PFSK-1 (cell line): ENCODE measurements at regions not wholly inside any gene's neighbourhood (a gene's known extent, or its start where the extent isn't known, plus 50 kb on each side); places are given as distances from the start of the nearest gene placed in this dataset.

ENCODE experiments used
- FOXP2 ChIP-seq: optimal IDR thresholded peaks from 2 replicates; pipeline ENCODE3; 2011; ENCODE audit warnings: borderline replicate concordance, control low read depth, inconsistent platforms; ENCODE audit not compliant: insufficient read depth; ENCODE audit errors: extremely low read length, extremely low read depth
- POLR2AphosphoS5 ChIP-seq: IDR thresholded peaks from 2 replicates; pipeline ENCODE4 v1.6.1; 2012; ENCODE audit warnings: low read depth, mild to moderate bottlenecking, control low read depth, low read length, moderate library complexity
- REST ChIP-seq, 2 experiments: IDR thresholded peaks; 2 replicates each; pipeline versions ENCODE4 v1.6.1 to v1.8.0; 2011 to 2012; ENCODE audit warnings: low read depth in 2 of 2, low read length in 2 of 2, control low read depth in 1 of 2, inconsistent platforms in 1 of 2, mild to moderate bottlenecking in 1 of 2, moderate library complexity in 1 of 2; ENCODE audit not compliant: insufficient read depth in 1 of 2
- SIN3A ChIP-seq: IDR thresholded peaks from 2 replicates; pipeline ENCODE4 v1.6.1; 2012; ENCODE audit warnings: mild to moderate bottlenecking, low read length, moderate library complexity, borderline replicate concordance; ENCODE audit not compliant: insufficient read depth
- TAF1 ChIP-seq: IDR thresholded peaks from 2 replicates; pipeline ENCODE4 v1.6.1; 2012; ENCODE audit warnings: low read length, control low read depth, borderline replicate concordance; ENCODE audit not compliant: insufficient read depth

GRCh38 chr3:176206809-176207208, 990.5 kb downstream of the TBL1XR1 start:
- no peak for TF ChIP-seq POLR2AphosphoS5
- TF ChIP-seq TAF1, result no peak
- TF ChIP-seq REST (IDR thresholded peaks at IDR 0.05; ENCODE audit: insufficient read depth in 1 of 2, low read depth in 2 of 2, low read length in 2 of 2), result no peak
- no peak for TF ChIP-seq SIN3A
- no peak for TF ChIP-seq FOXP2

GRCh38 chr3:176202652-176203051, 994.6 kb downstream of the TBL1XR1 start:
- TF ChIP-seq POLR2AphosphoS5, result no peak
- no peak for TF ChIP-seq SIN3A
- no peak for TF ChIP-seq FOXP2
- no peak for TF ChIP-seq TAF1
- no peak for TF ChIP-seq REST (IDR thresholded peaks at IDR 0.05; ENCODE audit: insufficient read depth in 1 of 2, low read depth in 2 of 2, low read length in 2 of 2)

- no peak for TF ChIP-seq POLR2AphosphoS5
- TF ChIP-seq REST (IDR thresholded peaks at IDR 0.05; ENCODE audit: insufficient read depth in 1 of 2, low read depth in 2 of 2, low read length in 2 of 2), result no peak
- no peak for TF ChIP-seq FOXP2
- no peak for TF ChIP-seq SIN3A
- TF ChIP-seq TAF1, result no peak
Measured at GRCh38 chr3:176193032-176193730, 1004.1 kb downstream of the TBL1XR1 start.

- TF ChIP-seq POLR2AphosphoS5, result no peak
- TF ChIP-seq REST (IDR thresholded peaks at IDR 0.05; ENCODE audit: insufficient read depth in 1 of 2, low read depth in 2 of 2, low read length in 2 of 2), result no peak
- TF ChIP-seq SIN3A, result no peak
- TF ChIP-seq FOXP2, result no peak
- TF ChIP-seq TAF1, result no peak
Measured at GRCh38 chr3:176190755-176191154, 1006.5 kb downstream of the TBL1XR1 start.

GRCh38 chr3:176183181-176183580, 1014.1 kb downstream of the TBL1XR1 start:
- TF ChIP-seq SIN3A (no peak), REST (IDR thresholded peaks at IDR 0.05; ENCODE audit: insufficient read depth in 1 of 2, low read depth in 2 of 2, low read length in 2 of 2) (no peak), TAF1 (no peak), FOXP2 (no peak), POLR2AphosphoS5 (no peak)
